ENCODE measurements at regions not wholly inside any gene's neighbourhood (a gene's known extent, or its start where the extent isn't known, plus 50 kb on each side); places are given as distances from the start of the nearest gene placed in this dataset.

GRCh38 chr13:57925751-57926150 is 294.2 kb downstream of the PCDH17 start:
- Mint-ChIP-seq H3K27me3 (ENCODE audit: low read depth) (no peaks in the 10 kb centered on the region; the same call in 1 of the 2 replicates), H3K27ac (no peak overlapping the region), H3K4me1 (peaks cover 4% of the 10 kb centered on the region in 2 experiments; a peak in 2 of 4 replicates), H3K9me3 (no peaks in the 10 kb centered on the region), H3K36me3 (ENCODE audit: insufficient read depth in 1 of 3, low read depth in 3 of 3) (no peaks in the 10 kb centered on the region; a peak in 1 of 7 replicates), H3K4me3 (no peak overlapping the region)
- H4K8ac ChIP-seq (replicated peaks; ENCODE audit: insufficient read length, low read depth, low read length) = no peak overlapping the region
- DNase-seq = no peak
- TF ChIP-seq, protein P1, sequence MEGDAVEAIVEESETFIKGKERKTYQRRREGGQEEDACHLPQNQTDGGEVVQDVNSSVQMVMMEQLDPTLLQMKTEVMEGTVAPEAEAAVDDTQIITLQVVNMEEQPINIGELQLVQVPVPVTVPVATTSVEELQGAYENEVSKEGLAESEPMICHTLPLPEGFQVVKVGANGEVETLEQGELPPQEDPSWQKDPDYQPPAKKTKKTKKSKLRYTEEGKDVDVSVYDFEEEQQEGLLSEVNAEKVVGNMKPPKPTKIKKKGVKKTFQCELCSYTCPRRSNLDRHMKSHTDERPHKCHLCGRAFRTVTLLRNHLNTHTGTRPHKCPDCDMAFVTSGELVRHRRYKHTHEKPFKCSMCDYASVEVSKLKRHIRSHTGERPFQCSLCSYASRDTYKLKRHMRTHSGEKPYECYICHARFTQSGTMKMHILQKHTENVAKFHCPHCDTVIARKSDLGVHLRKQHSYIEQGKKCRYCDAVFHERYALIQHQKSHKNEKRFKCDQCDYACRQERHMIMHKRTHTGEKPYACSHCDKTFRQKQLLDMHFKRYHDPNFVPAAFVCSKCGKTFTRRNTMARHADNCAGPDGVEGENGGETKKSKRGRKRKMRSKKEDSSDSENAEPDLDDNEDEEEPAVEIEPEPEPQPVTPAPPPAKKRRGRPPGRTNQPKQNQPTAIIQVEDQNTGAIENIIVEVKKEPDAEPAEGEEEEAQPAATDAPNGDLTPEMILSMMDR (conservative IDR thresholded peaks at IDR 0.05) = no peak
- no peak overlapping the region for H3K18ac ChIP-seq (ENCODE audit: insufficient read length, low read depth, low read length)
- no peak overlapping the region for H3K27ac ChIP-seq (ENCODE audit: insufficient read length, low read depth, low read length)
- no peak overlapping the region for H2AFZ ChIP-seq (ENCODE audit: low read length)
- H3K27me3 ChIP-seq (ENCODE audit: insufficient read depth, low read length) = no peaks in the 10 kb centered on the region
- no peak overlapping the region for H3K23ac ChIP-seq (ENCODE audit: insufficient read length, low read depth, low read length)
- H4K91ac ChIP-seq (ENCODE audit: insufficient read length, low read depth, low read length) = no peak overlapping the region
- no peak overlapping the region for H3K14ac ChIP-seq (ENCODE audit: insufficient read depth, low read length)
- no peak overlapping the region for H2AK5ac ChIP-seq (ENCODE audit: insufficient read length, low read length)
- no peak overlapping the region for H3K4me2 ChIP-seq (ENCODE audit: insufficient read depth, insufficient read length, low read length)
- H3K4me1 ChIP-seq (ENCODE audit: insufficient read depth, low read length) = no peaks in the 10 kb centered on the region
- no peaks in the 10 kb centered on the region for H3K79me1 ChIP-seq (ENCODE audit: insufficient read depth, low read depth, low read length, poor library complexity, severe bottlenecking)
- no peak overlapping the region for H2BK120ac ChIP-seq (ENCODE audit: low read depth, low read length, poor library complexity, severe bottlenecking)
- H3K4ac ChIP-seq (ENCODE audit: low read depth, low read length) = no peak overlapping the region
- no peak overlapping the region for H2BK12ac ChIP-seq (ENCODE audit: insufficient read length, low read depth, low read length)
- H3K23me2 ChIP-seq (ENCODE audit: insufficient read length, low read depth, low read length, poor library complexity, severe bottlenecking) = no peaks in the 10 kb centered on the region
- H4K20me1 ChIP-seq (ENCODE audit: control insufficient read depth, insufficient read depth, insufficient read length) = no peaks in the 10 kb centered on the region
- no peaks in the 10 kb centered on the region for H3K9me3 ChIP-seq (ENCODE audit: control insufficient read depth, low read depth, low read length)
- no peak overlapping the region for H2BK15ac ChIP-seq (ENCODE audit: low read depth, low read length)
- H3K79me2 ChIP-seq (ENCODE audit: insufficient read depth, low read length) = no peaks in the 10 kb centered on the region
- H2BK5ac ChIP-seq (ENCODE audit: insufficient read length, low read length) = no peak overlapping the region
- H3K9ac ChIP-seq (ENCODE audit: extremely low read depth, insufficient read length, low read length) = no peak overlapping the region
- H2BK20ac ChIP-seq (ENCODE audit: low read depth, low read length, poor library complexity, severe bottlenecking) = no peak overlapping the region
- H4K5ac ChIP-seq (ENCODE audit: insufficient read length, low read depth, low read length) = no peak overlapping the region
- H3T11ph ChIP-seq (ENCODE audit: low read length) = no peak overlapping the region
- no peak overlapping the region for H3K56ac ChIP-seq (ENCODE audit: insufficient read length, low read depth, low read length)
- no CpG with 5 or more reads among the region's 2 CpGs for WGBS (ENCODE audit: extremely low coverage, insufficient read length, low lambda C conversion rate)
